HG03558 (cell line): ENCODE measurements at regions not wholly inside any gene's neighbourhood (a gene's known extent, or its start where the extent isn't known, plus 50 kb on each side); places are given as distances from the start of the nearest gene placed in this dataset.

Source experiments
- ATAC-seq: cut with Tn5 transposase; IDR thresholded peaks from one replicate; pipeline ENCODE4 v1.9.1; 2021; ENCODE audit warnings: moderate number of reproducible peaks; ENCODE audit not compliant: unreplicated experiment; ENCODE audit errors: extremely low read depth

GRCh38 chr6:134477991-134478635 is 160.2 kb upstream of the SGK1 start:
- ATAC-seq: no peak

GRCh38 chr6:134474955-134475354 is 157.0 kb upstream of the SGK1 start:
- ATAC-seq: no peak

GRCh38 chr6:134472661-134473060 is 154.7 kb upstream of the SGK1 start:
- ATAC-seq: no peak

GRCh38 chr6:134472046-134472445 is 154.1 kb upstream of the SGK1 start:
- ATAC-seq: no peak

GRCh38 chr6:134470457-134470975 is 152.6 kb upstream of the SGK1 start:
- ATAC-seq: no peak

- no peak for ATAC-seq
Observed at GRCh38 chr6:134469702-134470456, 152.0 kb upstream of the SGK1 start.

- no peak for ATAC-seq
Observed at GRCh38 chr6:134468633-134469032, 150.7 kb upstream of the SGK1 start.

GRCh38 chr6:134467620-134468019 is 149.7 kb upstream of the SGK1 start:
- no peak for ATAC-seq

- ATAC-seq: no peak
Observed at GRCh38 chr6:134466771-134467525, 149.0 kb upstream of the SGK1 start.

GRCh38 chr6:134464690-134465411 is 146.9 kb upstream of the SGK1 start:
- no peak for ATAC-seq

GRCh38 chr6:134458857-134459657 is 141.1 kb upstream of the SGK1 start:
- ATAC-seq: no peak

- ATAC-seq: no peak
Observed at GRCh38 chr6:134457941-134458340, 140.0 kb upstream of the SGK1 start.

- no peak for ATAC-seq
Observed at GRCh38 chr6:134456226-134456625, 138.3 kb upstream of the SGK1 start.

- no peak for ATAC-seq
Observed at GRCh38 chr6:134455319-134455718, 137.4 kb upstream of the SGK1 start.

GRCh38 chr6:134454794-134455193 is 136.9 kb upstream of the SGK1 start:
- ATAC-seq: no peak

- ATAC-seq: no peak
Observed at GRCh38 chr6:134453792-134454510, 136.0 kb upstream of the SGK1 start.

- no peak for ATAC-seq
Observed at GRCh38 chr6:134452906-134453305, 135.0 kb upstream of the SGK1 start.

- ATAC-seq: no peak
Observed at GRCh38 chr6:134451529-134451928, 133.6 kb upstream of the SGK1 start.

GRCh38 chr6:134449781-134450180 is 131.9 kb upstream of the SGK1 start:
- no peak for ATAC-seq
